ENCODE measurements at regions not wholly inside any gene's neighbourhood (a gene's known extent, or its start where the extent isn't known, plus 50 kb on each side); places are given as distances from the start of the nearest gene placed in this dataset.

GRCh38 chr21:41061701-41062100, 106.3 kb upstream of the BACE2 start:
- Histone ChIP-seq H3K9ac (ENCODE audit: extremely low read depth, insufficient read length, low read length) (no peak overlapping the region), H3K27me3 (ENCODE audit: insufficient read depth, low read length) (no peaks in the 10 kb centered on the region), H3K23ac (ENCODE audit: insufficient read length, low read depth, low read length) (no peak overlapping the region), H3K9me3 (ENCODE audit: control insufficient read depth, low read depth, low read length) (no peaks in the 10 kb centered on the region), H4K8ac (replicated peaks; ENCODE audit: insufficient read length, low read depth, low read length) (no peak overlapping the region), H3K79me1 (ENCODE audit: insufficient read depth, low read depth, low read length, poor library complexity, severe bottlenecking) (no peaks in the 10 kb centered on the region), H2BK120ac (ENCODE audit: low read depth, low read length, poor library complexity, severe bottlenecking) (no peak overlapping the region), H2BK15ac (ENCODE audit: low read depth, low read length) (no peak overlapping the region), H3K79me2 (ENCODE audit: insufficient read depth, low read length) (no peaks in the 10 kb centered on the region), H3K14ac (ENCODE audit: insufficient read depth, low read length) (no peak overlapping the region), H2AFZ (ENCODE audit: low read length) (no peak overlapping the region), H2BK20ac (ENCODE audit: low read depth, low read length, poor library complexity, severe bottlenecking) (no peak overlapping the region), H3K4me2 (ENCODE audit: insufficient read depth, insufficient read length, low read length) (no peak overlapping the region), H2BK12ac (ENCODE audit: insufficient read length, low read depth, low read length) (no peak overlapping the region), H4K5ac (ENCODE audit: insufficient read length, low read depth, low read length) (no peak overlapping the region), H3T11ph (ENCODE audit: low read length) (no peak overlapping the region), H3K23me2 (ENCODE audit: insufficient read length, low read depth, low read length, poor library complexity, severe bottlenecking) (no peaks in the 10 kb centered on the region), H3K4me1 (ENCODE audit: insufficient read depth, low read length) (no peaks in the 10 kb centered on the region), H3K4ac (ENCODE audit: low read depth, low read length) (no peak overlapping the region), H3K56ac (ENCODE audit: insufficient read length, low read depth, low read length) (no peak overlapping the region), H3K18ac (ENCODE audit: insufficient read length, low read depth, low read length) (no peak overlapping the region), H2AK5ac (ENCODE audit: insufficient read length, low read length) (no peak overlapping the region), H3K27ac (ENCODE audit: insufficient read length, low read depth, low read length) (no peak overlapping the region), H4K91ac (ENCODE audit: insufficient read length, low read depth, low read length) (no peak overlapping the region), H4K20me1 (ENCODE audit: control insufficient read depth, insufficient read depth, insufficient read length) (no peaks in the 10 kb centered on the region), H2BK5ac (ENCODE audit: insufficient read length, low read length) (no peak overlapping the region)
- Mint-ChIP-seq H3K4me3 (no peak overlapping the region), H3K4me1 (peaks cover 11% of the 10 kb centered on the region in 2 experiments), H3K27me3 (ENCODE audit: low read depth) (peaks cover 6% of the 10 kb centered on the region), H3K9me3 (peaks cover 10 to 12% of the 10 kb centered on the region in 2 experiments; a peak in 3 of 5 replicates), H3K36me3 (ENCODE audit: insufficient read depth in 1 of 3, low read depth in 3 of 3) (peaks cover 0 to 4% (median 0%) of the 10 kb centered on the region in 3 experiments; a peak in 3 of 7 replicates), H3K27ac (no peak overlapping the region)
- WGBS (ENCODE audit: extremely low coverage, insufficient read length, low lambda C conversion rate) = 100% methylated on average over 2 of the region's 7 CpGs
- TF ChIP-seq CTCF (conservative IDR thresholded peaks at IDR 0.05) = no peak
- DNase-seq = no peak

Measured in H9 (cell line).